Astrocyte of the spinal cord (primary cell): ENCODE measurements at regions not wholly inside any gene's neighbourhood (a gene's known extent, or its start where the extent isn't known, plus 50 kb on each side); places are given as distances from the start of the nearest gene placed in this dataset.
"Not testable (repeated sequence)": the region's sequence is repeated elsewhere in the genome, so short reads cannot be mapped to it uniquely, and the experiment has no call there.

Experiments
- DNase-seq: peaks from one replicate; pipeline ENCODE4 v3.0.0; 2011; ENCODE audit warnings: low read depth, low spot score
- H3K4me3 ChIP-seq: 2 replicates; pipeline ENCODE4 v1.5.1; 2011; ENCODE audit warnings: low read depth, mild to moderate bottlenecking, low read length, moderate library complexity
- CTCF ChIP-seq: IDR thresholded peaks from 2 replicates; pipeline ENCODE4 v1.5.1; 2012; ENCODE audit warnings: low read depth, mild to moderate bottlenecking, low read length, inconsistent platforms
- in situ Hi-C: cut with HindIII; loops from 2 replicates; pipeline ENCODE4 v1.10.0; 2017; ENCODE audit warnings: low sequenced_read_pairs

- no peak for TF ChIP-seq CTCF
- in situ Hi-C loops: no loop called here
- no peak overlapping the region for H3K4me3 ChIP-seq
- DNase-seq: no peak
Measured at GRCh38 chr20:43337036-43337435, 120.7 kb upstream of the SRSF6 start.

GRCh38 chr20:43334080-43334479, 123.6 kb upstream of the SRSF6 start:
- no peak for TF ChIP-seq CTCF
- H3K4me3 ChIP-seq: no peak overlapping the region
- no peak for DNase-seq
- in situ Hi-C loops: no loop called here

GRCh38 chr20:43331906-43332305, 125.8 kb upstream of the SRSF6 start:
- H3K4me3 ChIP-seq: no peak overlapping the region
- DNase-seq: no peak
- no peak for TF ChIP-seq CTCF
- in situ Hi-C loops: no loop called here

- no peak overlapping the region for H3K4me3 ChIP-seq
- TF ChIP-seq CTCF: no peak
- in situ Hi-C loops: no loop called here
- no peak for DNase-seq
Measured at GRCh38 chr20:43328697-43329096, 129.0 kb upstream of the SRSF6 start.

GRCh38 chr20:43327234-43327633, 130.5 kb upstream of the SRSF6 start:
- H3K4me3 ChIP-seq, DNase-seq, in situ Hi-C loops: not testable (repeated sequence)

- TF ChIP-seq CTCF: no peak
- in situ Hi-C loops: no loop called here
- no peak for DNase-seq
- no peak overlapping the region for H3K4me3 ChIP-seq
Measured at GRCh38 chr20:43325926-43326325, 131.8 kb upstream of the SRSF6 start.

- DNase-seq: no peak
- in situ Hi-C loops: no loop called here
- no peak overlapping the region for H3K4me3 ChIP-seq
- no peak for TF ChIP-seq CTCF
Measured at GRCh38 chr20:43323592-43323991, 133.9 kb upstream of the PTPRT start.
